ENCODE measurements at regions not wholly inside any gene's neighbourhood (a gene's known extent, or its start where the extent isn't known, plus 50 kb on each side); places are given as distances from the start of the nearest gene placed in this dataset.

- no peak overlapping the region for H3K4me3 ChIP-seq (replicated peaks in 1 of 4; ENCODE audit: control extremely low read depth in 1 of 4, insufficient read depth in 1 of 4, low read depth in 3 of 4, low read length in 4 of 4)
- TF ChIP-seq EZH2 (IDR thresholded peaks at IDR 0.05; ENCODE audit: low read length, missing control alignments) = no peak
- H3K27me3 ChIP-seq (ENCODE audit: control insufficient read depth, insufficient read depth, low read length) = no peaks in the 10 kb centered on the region
- no peaks in the 10 kb centered on the region for H3K79me2 ChIP-seq (ENCODE audit: control insufficient read depth, insufficient read depth, low read length)
- no peak overlapping the region for H3K4me2 ChIP-seq (ENCODE audit: extremely low read depth, insufficient read depth, low read length)
- H3K27ac ChIP-seq (ENCODE audit: insufficient read depth, low read length) = no peak overlapping the region
- H3K4me1 ChIP-seq (ENCODE audit: control insufficient read depth, extremely low read depth, insufficient read depth, low read length) = no peaks in the 10 kb centered on the region
- H3K9ac ChIP-seq (ENCODE audit: insufficient read depth, low read length) = no peak overlapping the region
- no peaks in the 10 kb centered on the region for H3K9me3 ChIP-seq (ENCODE audit: control insufficient read depth, insufficient read depth, low read depth, low read length)
- no peaks in the 10 kb centered on the region for H3K36me3 ChIP-seq (ENCODE audit: control insufficient read depth, insufficient read depth, low read length)
- no peak overlapping the region for H2AFZ ChIP-seq (ENCODE audit: low read length)
- no peak for DNase-seq (ENCODE audit: low read depth in 2 of 2)
- no peaks in the 10 kb centered on the region for H4K20me1 ChIP-seq (ENCODE audit: control insufficient read depth, extremely low read depth, insufficient read depth, low read length)
These were observed 148.2 kb upstream of the MLN start for GRCh38 chr6:33952016-33952415.

GRCh38 chr6:33950891-33951889, 147.4 kb upstream of the MLN start:
- Histone ChIP-seq H3K9ac (ENCODE audit: insufficient read depth, low read length) (no peak overlapping the region), H3K36me3 (ENCODE audit: control insufficient read depth, insufficient read depth, low read length) (no peaks in the 10 kb centered on the region), H3K27ac (ENCODE audit: insufficient read depth, low read length) (no peak overlapping the region), H3K4me1 (ENCODE audit: control insufficient read depth, extremely low read depth, insufficient read depth, low read length) (no peaks in the 10 kb centered on the region), H3K9me3 (ENCODE audit: control insufficient read depth, insufficient read depth, low read depth, low read length) (no peaks in the 10 kb centered on the region), H3K4me2 (ENCODE audit: extremely low read depth, insufficient read depth, low read length) (no peak overlapping the region), H3K27me3 (ENCODE audit: control insufficient read depth, insufficient read depth, low read length) (no peaks in the 10 kb centered on the region), H4K20me1 (ENCODE audit: control insufficient read depth, extremely low read depth, insufficient read depth, low read length) (no peaks in the 10 kb centered on the region), H3K4me3 (replicated peaks in 1 of 4; ENCODE audit: control extremely low read depth in 1 of 4, insufficient read depth in 1 of 4, low read depth in 3 of 4, low read length in 4 of 4) (no peak overlapping the region), H2AFZ (ENCODE audit: low read length) (no peak overlapping the region), H3K79me2 (ENCODE audit: control insufficient read depth, insufficient read depth, low read length) (no peaks in the 10 kb centered on the region)
- DNase-seq (ENCODE audit: low read depth in 2 of 2) = no peak
- no peak for TF ChIP-seq CTCF (conservative IDR thresholded peaks at IDR 0.05 in 1 of 2, IDR thresholded peaks at IDR 0.05 in 1 of 2; ENCODE audit: low read depth in 1 of 2, low read length in 2 of 2)

GRCh38 chr6:33950472-33950881, 146.7 kb upstream of the MLN start:
- Histone ChIP-seq H3K4me1 (ENCODE audit: control insufficient read depth, extremely low read depth, insufficient read depth, low read length) (no peaks in the 10 kb centered on the region), H3K4me2 (ENCODE audit: extremely low read depth, insufficient read depth, low read length) (no peak overlapping the region), H3K27me3 (ENCODE audit: control insufficient read depth, insufficient read depth, low read length) (no peaks in the 10 kb centered on the region), H3K9ac (ENCODE audit: insufficient read depth, low read length) (no peak overlapping the region), H3K27ac (ENCODE audit: insufficient read depth, low read length) (no peak overlapping the region), H2AFZ (ENCODE audit: low read length) (no peak overlapping the region), H3K79me2 (ENCODE audit: control insufficient read depth, insufficient read depth, low read length) (no peaks in the 10 kb centered on the region), H3K9me3 (ENCODE audit: control insufficient read depth, insufficient read depth, low read depth, low read length) (no peaks in the 10 kb centered on the region), H3K36me3 (ENCODE audit: control insufficient read depth, insufficient read depth, low read length) (no peaks in the 10 kb centered on the region), H4K20me1 (ENCODE audit: control insufficient read depth, extremely low read depth, insufficient read depth, low read length) (no peaks in the 10 kb centered on the region), H3K4me3 (replicated peaks in 1 of 4; ENCODE audit: control extremely low read depth in 1 of 4, insufficient read depth in 1 of 4, low read depth in 3 of 4, low read length in 4 of 4) (no peak overlapping the region)
- TF ChIP-seq EZH2 (IDR thresholded peaks at IDR 0.05; ENCODE audit: low read length, missing control alignments) (no peak), CTCF (conservative IDR thresholded peaks at IDR 0.05 in 1 of 2, IDR thresholded peaks at IDR 0.05 in 1 of 2; ENCODE audit: low read depth in 1 of 2, low read length in 2 of 2) (no peak)
- no peak for DNase-seq (ENCODE audit: low read depth in 2 of 2)

Data from fibroblast of lung (primary cell).